A673 (cell line): ENCODE measurements at regions not wholly inside any gene's neighbourhood (a gene's known extent, or its start where the extent isn't known, plus 50 kb on each side); places are given as distances from the start of the nearest gene placed in this dataset.

Experiments
- BruUV-seq: library from RNA; stranded (reverse); fragments of 400-500 nt; replicated peaks from 2 replicates; lab custom pipeline; 2021; lab: Mats Ljungman, UMichigan
- CTCF ChIA-PET: fragments of 300-600 bp; sonication (Branson Sonifier 250); formaldehyde crosslinking; loops from one replicate; lab custom pipeline; 2022; ENCODE audit warnings: antibody characterized with exemption; lab: Charles Lee
- POLR2A ChIA-PET: fragments of 300-600 bp; sonication (Branson Sonifier 250); formaldehyde crosslinking; loops from one replicate; lab custom pipeline; 2022; ENCODE audit warnings: antibody characterized with exemption; ENCODE audit not compliant: low non-redundant PET; lab: Charles Lee
- DNase-seq: peaks from one replicate; pipeline ENCODE4 v3.0.0-alpha.2; 2015; ENCODE audit warnings: low spot score
- H3K27ac ChIP-seq: fragments of 200-600 bp; sonication (generic); 2 replicates; pipeline ENCODE4 v1.5.1; 2016; ENCODE audit warnings: mixed run types, low read depth, mild to moderate bottlenecking, mixed read lengths, antibody characterized with exemption, low read length; ENCODE audit not compliant: poor library complexity, severe bottlenecking
- H3K27me3 ChIP-seq: fragments of 200-600 bp; sonication (generic); replicated peaks from 2 replicates; pipeline ENCODE4 v1.6.1; 2017; ENCODE audit warnings: mixed run types, low read depth, mild to moderate bottlenecking, mixed read lengths, antibody characterized with exemption, low read length; ENCODE audit not compliant: insufficient read depth, poor library complexity
- H3K36me3 ChIP-seq: fragments of 200-600 bp; sonication (generic); 2 replicates; pipeline ENCODE4 v1.6.1; 2016; ENCODE audit warnings: mixed run types, mild to moderate bottlenecking, mixed read lengths, antibody characterized with exemption, low read length; ENCODE audit not compliant: insufficient read depth, poor library complexity, severe bottlenecking
- H3K4me1 ChIP-seq: fragments of 200-600 bp; sonication (generic); 2 replicates; pipeline ENCODE4 v1.6.1; 2017; ENCODE audit warnings: mixed run types, mild to moderate bottlenecking, mixed read lengths, antibody characterized with exemption, low read length; ENCODE audit not compliant: insufficient read depth, poor library complexity, severe bottlenecking
- H3K4me3 ChIP-seq: fragments of 200-600 bp; sonication (generic); 2 replicates; pipeline ENCODE4 v1.5.1; 2016; ENCODE audit warnings: low read depth, mixed run types, mild to moderate bottlenecking, mixed read lengths, low read length; ENCODE audit not compliant: poor library complexity, severe bottlenecking
- H3K9me3 ChIP-seq: fragments of 200-600 bp; sonication (generic); 2 replicates; pipeline ENCODE4 v1.6.1; 2016; ENCODE audit warnings: mixed run types, low read depth, mild to moderate bottlenecking, mixed read lengths, antibody characterized with exemption, low read length; ENCODE audit not compliant: poor library complexity, severe bottlenecking
- EZH2 ChIP-seq: fragments of 200-600 bp; sonication (generic); IDR thresholded peaks from 2 replicates; pipeline ENCODE4 v1.6.1; 2017; ENCODE audit warnings: borderline replicate concordance, low read depth, mild to moderate bottlenecking, mixed read lengths, antibody characterized with exemption, low read length; ENCODE audit not compliant: poor library complexity, severe bottlenecking
- intact Hi-C: fragments of 100-400 bp; cut with micrococcal nuclease; formaldehyde crosslinking; loops from one replicate; pipeline ENCODE4 v1.10.0; 2022; ENCODE audit not compliant: unreplicated experiment
- TF ChIP-seq, protein P1 (sequence below): fragments of 300-800, 200-600 bp; sonication (generic); conservative IDR thresholded peaks from 2 replicates; pipeline ENCODE4 v1.5.1; 2017; ENCODE audit warnings: low read depth, mild to moderate bottlenecking, antibody characterized with exemption, low read length, moderate library complexity, mixed read lengths

DNA sequence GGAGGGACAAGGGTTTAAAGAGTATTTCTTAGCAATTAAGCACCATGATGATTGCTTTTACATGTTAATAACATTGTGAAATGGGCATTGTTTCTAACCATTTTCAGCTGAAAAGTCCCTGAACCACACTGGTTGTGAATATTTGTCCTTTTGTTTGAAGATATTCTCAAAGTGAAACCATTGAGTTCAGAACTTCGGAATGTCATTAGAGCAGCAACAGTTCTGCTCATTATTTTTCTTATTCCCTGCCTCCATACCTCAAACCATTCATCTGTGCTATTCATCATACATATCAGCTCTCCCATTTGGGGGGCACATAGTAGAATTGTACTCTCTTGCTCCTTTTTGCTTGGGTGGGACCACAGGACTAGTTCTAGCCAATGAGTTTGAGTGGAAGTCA, 553.0 kb upstream of the ZNF462 start:
- no peaks in the 10 kb centered on the region for H3K4me1 ChIP-seq
- ChIA-PET POLR2A (no interaction called here), CTCF (no interaction called here)
- no peak overlapping the region for H3K27ac ChIP-seq
- no TSS peak for BruUV-seq
- no peaks in the 10 kb centered on the region for H3K9me3 ChIP-seq
- H3K4me3 ChIP-seq = no peak overlapping the region
- no peaks in the 10 kb centered on the region for H3K36me3 ChIP-seq
- no peak for TF ChIP-seq EZH2
- TF ChIP-seq, protein P1, sequence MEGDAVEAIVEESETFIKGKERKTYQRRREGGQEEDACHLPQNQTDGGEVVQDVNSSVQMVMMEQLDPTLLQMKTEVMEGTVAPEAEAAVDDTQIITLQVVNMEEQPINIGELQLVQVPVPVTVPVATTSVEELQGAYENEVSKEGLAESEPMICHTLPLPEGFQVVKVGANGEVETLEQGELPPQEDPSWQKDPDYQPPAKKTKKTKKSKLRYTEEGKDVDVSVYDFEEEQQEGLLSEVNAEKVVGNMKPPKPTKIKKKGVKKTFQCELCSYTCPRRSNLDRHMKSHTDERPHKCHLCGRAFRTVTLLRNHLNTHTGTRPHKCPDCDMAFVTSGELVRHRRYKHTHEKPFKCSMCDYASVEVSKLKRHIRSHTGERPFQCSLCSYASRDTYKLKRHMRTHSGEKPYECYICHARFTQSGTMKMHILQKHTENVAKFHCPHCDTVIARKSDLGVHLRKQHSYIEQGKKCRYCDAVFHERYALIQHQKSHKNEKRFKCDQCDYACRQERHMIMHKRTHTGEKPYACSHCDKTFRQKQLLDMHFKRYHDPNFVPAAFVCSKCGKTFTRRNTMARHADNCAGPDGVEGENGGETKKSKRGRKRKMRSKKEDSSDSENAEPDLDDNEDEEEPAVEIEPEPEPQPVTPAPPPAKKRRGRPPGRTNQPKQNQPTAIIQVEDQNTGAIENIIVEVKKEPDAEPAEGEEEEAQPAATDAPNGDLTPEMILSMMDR = no peak
- DNase-seq = no peak
- intact Hi-C loops = no loop called here
- H3K27me3 ChIP-seq = no peaks in the 10 kb centered on the region

DNA sequence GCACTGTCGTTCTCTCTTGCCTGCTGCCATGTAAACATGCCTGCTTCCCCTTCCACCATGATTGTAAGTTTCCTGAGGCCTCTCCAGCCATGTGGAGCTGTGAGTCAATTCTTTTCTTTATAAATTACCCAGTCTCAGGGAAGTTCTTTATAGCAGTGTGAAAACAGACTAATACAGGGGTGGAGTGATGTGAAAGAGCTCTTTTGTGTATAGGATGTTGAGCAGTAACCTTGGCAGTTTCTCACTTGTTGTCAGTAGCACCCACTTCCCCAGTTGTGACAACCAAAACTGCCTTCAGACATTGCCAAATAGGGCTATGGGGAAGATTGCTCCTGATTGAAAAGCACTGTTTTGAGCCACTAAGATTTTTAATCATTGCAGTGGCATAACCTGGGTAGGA, 552.2 kb upstream of the ZNF462 start:
- ChIA-PET POLR2A (no interaction called here), CTCF (no interaction called here)
- no peaks in the 10 kb centered on the region for H3K36me3 ChIP-seq
- TF ChIP-seq, protein P1 = no peak
- TF ChIP-seq EZH2 = no peak
- peaks cover under 1% of the 10 kb centered on the region for H3K9me3 ChIP-seq
- H3K4me3 ChIP-seq = no peak overlapping the region
- intact Hi-C loops = no loop called here
- H3K27me3 ChIP-seq = no peaks in the 10 kb centered on the region
- H3K27ac ChIP-seq = no peak overlapping the region
- no TSS peak for BruUV-seq
- DNase-seq = no peak
- H3K4me1 ChIP-seq = no peaks in the 10 kb centered on the region

DNA sequence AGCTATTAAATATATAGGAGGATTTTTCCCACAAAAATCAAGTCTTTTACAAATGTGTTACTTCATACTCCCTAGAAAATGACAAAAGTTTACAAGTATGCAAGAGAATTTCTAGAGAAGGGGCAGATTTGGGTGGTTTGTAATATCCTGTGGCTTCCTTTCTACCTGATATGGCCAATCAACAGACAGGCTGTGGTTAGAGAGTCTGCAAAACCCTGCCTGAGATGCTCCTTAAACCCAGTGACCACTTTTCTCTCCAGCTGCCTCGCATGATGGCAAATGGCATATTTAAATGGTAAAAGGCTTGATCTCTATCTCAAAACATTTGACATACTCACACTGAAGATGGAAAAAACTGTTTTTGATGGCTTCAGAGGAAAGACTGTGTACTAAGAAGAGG, 550.1 kb upstream of the ZNF462 start:
- Histone ChIP-seq H3K27ac (no peak overlapping the region), H3K36me3 (no peaks in the 10 kb centered on the region), H3K27me3 (no peaks in the 10 kb centered on the region), H3K4me1 (no peaks in the 10 kb centered on the region), H3K9me3 (peaks cover 5% of the 10 kb centered on the region), H3K4me3 (no peak overlapping the region)
- intact Hi-C loops = no loop called here
- BruUV-seq = no TSS peak
- DNase-seq = no peak
- ChIA-PET POLR2A (no interaction called here), CTCF (no interaction called here)
- TF ChIP-seq, protein P1 = no peak
- no peak for TF ChIP-seq EZH2
